DOHH2 (cell line): ENCODE measurements at regions not wholly inside any gene's neighbourhood (a gene's known extent, or its start where the extent isn't known, plus 50 kb on each side); places are given as distances from the start of the nearest gene placed in this dataset.

ENCODE experiments used
- H3F3A ChIP-seq: fragments of 200-600 bp; sonication (generic), shearing (Covaris generic); 2 replicates; pipeline ENCODE4 v1.6.0; 2016; ENCODE audit warnings: antibody characterized with exemption, mild to moderate bottlenecking; ENCODE audit not compliant: control insufficient read depth, insufficient read depth
- H3K27ac ChIP-seq: fragments of 200-600 bp; sonication (generic); 2 replicates; pipeline ENCODE4 v1.5.1; 2014; ENCODE audit warnings: low read depth, mild to moderate bottlenecking, low read length, moderate library complexity
- H3K27me3 ChIP-seq: fragments of 200-600 bp; sonication (generic); 2 replicates; pipeline ENCODE4 v1.6.1; 2014; ENCODE audit warnings: mild to moderate bottlenecking, low read length, mixed read lengths; ENCODE audit not compliant: control insufficient read depth
- H3K36me3 ChIP-seq: fragments of 200-600 bp; sonication (generic); 2 replicates; pipeline ENCODE4 v1.6.1; 2014; ENCODE audit warnings: mild to moderate bottlenecking, low read length, moderate library complexity, mixed read lengths; ENCODE audit not compliant: control insufficient read depth
- H3K4me1 ChIP-seq: fragments of 200-600 bp; sonication (generic); 2 replicates; pipeline ENCODE4 v1.6.1; 2014; ENCODE audit warnings: mild to moderate bottlenecking, low read length, mixed read lengths; ENCODE audit not compliant: control insufficient read depth
- H3K4me2 ChIP-seq: fragments of 200-600 bp; sonication (generic); 2 replicates; pipeline ENCODE4 v1.6.0; 2014; ENCODE audit warnings: mild to moderate bottlenecking, low read length, moderate library complexity
- H3K4me3 ChIP-seq: fragments of 200-600 bp; sonication (generic); 2 replicates; pipeline ENCODE4 v1.5.1; 2014; ENCODE audit warnings: mild to moderate bottlenecking, low read length, mixed read lengths
- H3K79me2 ChIP-seq: fragments of 200-600 bp; sonication (generic); 2 replicates; pipeline ENCODE4 v1.6.1; 2014; ENCODE audit warnings: mild to moderate bottlenecking, low read length, mixed read lengths; ENCODE audit not compliant: control insufficient read depth
- H3K9me2 ChIP-seq: fragments of 200-600 bp; sonication (generic); replicated peaks from 2 replicates; pipeline ENCODE4 v1.6.1; 2014; ENCODE audit warnings: mild to moderate bottlenecking, low read length, mixed read lengths; ENCODE audit not compliant: control insufficient read depth
- H3K9me3 ChIP-seq: fragments of 200-600 bp; sonication (generic); 2 replicates; pipeline ENCODE4 v1.6.1; 2014; ENCODE audit warnings: antibody characterized with exemption, low read length, mixed read lengths; ENCODE audit not compliant: control insufficient read depth, insufficient read depth
- H4K20me1 ChIP-seq: fragments of 200-600 bp; sonication (generic); 2 replicates; pipeline ENCODE4 v1.6.0; 2014; ENCODE audit warnings: low read depth, mild to moderate bottlenecking, antibody characterized with exemption, low read length, moderate library complexity; ENCODE audit not compliant: control insufficient read depth, insufficient read depth
- EZH2phosphoT487 ChIP-seq: fragments of 200-600 bp; sonication (generic); IDR thresholded peaks from 2 replicates; pipeline ENCODE4 v1.6.1; 2017; ENCODE audit warnings: borderline replicate concordance, mild to moderate bottlenecking, antibody characterized with exemption, low read length, moderate library complexity, mixed read lengths
- TF ChIP-seq, protein P1 (sequence below): fragments of 200-600 bp; sonication (generic); IDR thresholded peaks from one replicate; pipeline ENCODE4 v1.5.1; 2014; ENCODE audit warnings: antibody characterized with exemption, mild to moderate bottlenecking, low read depth, low read length; ENCODE audit not compliant: poor library complexity, severe bottlenecking

GRCh38 chr20:7346562-7346961, 579.1 kb downstream of the BMP2 start:
- no peak overlapping the region for H3K4me3 ChIP-seq
- no peaks in the 10 kb centered on the region for H3K79me2 ChIP-seq
- no peaks in the 10 kb centered on the region for H3F3A ChIP-seq
- no peaks in the 10 kb centered on the region; the same call in 1 of the 2 replicates for H3K27me3 ChIP-seq
- no peaks in the 10 kb centered on the region for H4K20me1 ChIP-seq
- no peak for TF ChIP-seq EZH2phosphoT487
- TF ChIP-seq, protein P1, sequence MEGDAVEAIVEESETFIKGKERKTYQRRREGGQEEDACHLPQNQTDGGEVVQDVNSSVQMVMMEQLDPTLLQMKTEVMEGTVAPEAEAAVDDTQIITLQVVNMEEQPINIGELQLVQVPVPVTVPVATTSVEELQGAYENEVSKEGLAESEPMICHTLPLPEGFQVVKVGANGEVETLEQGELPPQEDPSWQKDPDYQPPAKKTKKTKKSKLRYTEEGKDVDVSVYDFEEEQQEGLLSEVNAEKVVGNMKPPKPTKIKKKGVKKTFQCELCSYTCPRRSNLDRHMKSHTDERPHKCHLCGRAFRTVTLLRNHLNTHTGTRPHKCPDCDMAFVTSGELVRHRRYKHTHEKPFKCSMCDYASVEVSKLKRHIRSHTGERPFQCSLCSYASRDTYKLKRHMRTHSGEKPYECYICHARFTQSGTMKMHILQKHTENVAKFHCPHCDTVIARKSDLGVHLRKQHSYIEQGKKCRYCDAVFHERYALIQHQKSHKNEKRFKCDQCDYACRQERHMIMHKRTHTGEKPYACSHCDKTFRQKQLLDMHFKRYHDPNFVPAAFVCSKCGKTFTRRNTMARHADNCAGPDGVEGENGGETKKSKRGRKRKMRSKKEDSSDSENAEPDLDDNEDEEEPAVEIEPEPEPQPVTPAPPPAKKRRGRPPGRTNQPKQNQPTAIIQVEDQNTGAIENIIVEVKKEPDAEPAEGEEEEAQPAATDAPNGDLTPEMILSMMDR, result no peak
- no peak overlapping the region for H3K4me2 ChIP-seq
- H3K9me3 ChIP-seq, result no peaks in the 10 kb centered on the region
- no peaks in the 10 kb centered on the region for H3K36me3 ChIP-seq
- H3K27ac ChIP-seq, result no peak overlapping the region
- no peaks in the 10 kb centered on the region for H3K4me1 ChIP-seq
- H3K9me2 ChIP-seq, result no peaks in the 10 kb centered on the region

- H4K20me1 ChIP-seq, result no peaks in the 10 kb centered on the region
- no peaks in the 10 kb centered on the region for H3K36me3 ChIP-seq
- H3K27me3 ChIP-seq, result no peaks in the 10 kb centered on the region; the same call in 1 of the 2 replicates
- H3K27ac ChIP-seq, result no peak overlapping the region
- no peaks in the 10 kb centered on the region for H3K4me1 ChIP-seq
- no peaks in the 10 kb centered on the region for H3K9me2 ChIP-seq
- H3K4me2 ChIP-seq, result no peak overlapping the region
- no peaks in the 10 kb centered on the region for H3F3A ChIP-seq
- no peak overlapping the region for H3K4me3 ChIP-seq
- no peaks in the 10 kb centered on the region for H3K9me3 ChIP-seq
- TF ChIP-seq, protein P1, result no peak
- no peak for TF ChIP-seq EZH2phosphoT487
- no peaks in the 10 kb centered on the region for H3K79me2 ChIP-seq
Measured at GRCh38 chr20:7347409-7347808, 579.9 kb downstream of the BMP2 start.

GRCh38 chr20:7348253-7348652, 580.8 kb downstream of the BMP2 start:
- Histone ChIP-seq H3K79me2 (no peaks in the 10 kb centered on the region), H3K36me3 (no peaks in the 10 kb centered on the region), H3K27ac (no peak overlapping the region), H3F3A (no peaks in the 10 kb centered on the region), H3K4me2 (no peak overlapping the region), H4K20me1 (no peaks in the 10 kb centered on the region), H3K27me3 (no peaks in the 10 kb centered on the region; the same call in 1 of the 2 replicates), H3K4me3 (no peak overlapping the region), H3K4me1 (no peaks in the 10 kb centered on the region), H3K9me3 (no peaks in the 10 kb centered on the region), H3K9me2 (no peaks in the 10 kb centered on the region)
- no peak for TF ChIP-seq EZH2phosphoT487
- TF ChIP-seq, protein P1, result no peak

GRCh38 chr20:7352165-7352564, 584.7 kb downstream of the BMP2 start:
- Histone ChIP-seq H3K27ac (no peak overlapping the region), H3K9me2 (no peaks in the 10 kb centered on the region), H3K36me3 (no peaks in the 10 kb centered on the region), H3K4me2 (no peak overlapping the region), H3K79me2 (no peaks in the 10 kb centered on the region), H3K4me1 (no peaks in the 10 kb centered on the region), H3K4me3 (no peak overlapping the region), H3F3A (no peaks in the 10 kb centered on the region), H3K27me3 (no peaks in the 10 kb centered on the region; the same call in 1 of the 2 replicates), H3K9me3 (no peaks in the 10 kb centered on the region), H4K20me1 (no peaks in the 10 kb centered on the region)
- TF ChIP-seq, protein P1, result no peak
- TF ChIP-seq EZH2phosphoT487, result no peak
